GM19240 (cell line): ENCODE measurements at regions not wholly inside any gene's neighbourhood (a gene's known extent, or its start where the extent isn't known, plus 50 kb on each side); places are given as distances from the start of the nearest gene placed in this dataset.
"Not testable (repeated sequence)": the region's sequence is repeated elsewhere in the genome, so short reads cannot be mapped to it uniquely, and the experiment has no call there.

Source experiments
- DNase-seq: peaks from one replicate; pipeline ENCODE4 v3.0.0; 2011; ENCODE audit warnings: low spot score; ENCODE audit not compliant: insufficient read length

GRCh38 chrX:42832764-42833549 lies 55.0 kb upstream of the PPP1R2C start:
- no peak for DNase-seq

- not testable (repeated sequence) for DNase-seq
Observed at GRCh38 chrX:42833550-42833940, 55.6 kb upstream of the PPP1R2C start.

- DNase-seq = no peak
Observed at GRCh38 chrX:42837101-42837726, 59.3 kb upstream of the PPP1R2C start.

- DNase-seq = no peak
Observed at GRCh38 chrX:42837747-42838146, 59.8 kb upstream of the PPP1R2C start.

GRCh38 chrX:42839632-42840031 lies 61.7 kb upstream of the PPP1R2C start:
- no peak for DNase-seq

- no peak for DNase-seq
Observed at GRCh38 chrX:42846741-42847140, 68.8 kb upstream of the PPP1R2C start.

GRCh38 chrX:42855259-42855658 lies 77.3 kb upstream of the PPP1R2C start:
- DNase-seq = no peak

GRCh38 chrX:42857766-42858165 lies 79.8 kb upstream of the PPP1R2C start:
- no peak for DNase-seq

- DNase-seq = no peak
Observed at GRCh38 chrX:42869011-42869410, 91.0 kb upstream of the PPP1R2C start.

- peak; percentile 2 for DNase-seq
Observed at GRCh38 chrX:42869659-42870476, 91.9 kb upstream of the PPP1R2C start.

- no peak for DNase-seq
Observed at GRCh38 chrX:42886519-42886918, 108.6 kb upstream of the PPP1R2C start.

- DNase-seq = no peak
Observed at GRCh38 chrX:42900947-42901346, 123.0 kb upstream of the PPP1R2C start.

- DNase-seq = no peak
Observed at GRCh38 chrX:42902513-42902912, 124.5 kb upstream of the PPP1R2C start.

GRCh38 chrX:42920752-42921151 lies 142.8 kb upstream of the PPP1R2C start:
- no peak for DNase-seq

GRCh38 chrX:42930071-42930470 lies 152.1 kb upstream of the PPP1R2C start:
- no peak for DNase-seq

- DNase-seq = no peak
Observed at GRCh38 chrX:42930951-42931350, 153.0 kb upstream of the PPP1R2C start.

GRCh38 chrX:42933187-42933586 lies 155.2 kb upstream of the PPP1R2C start:
- DNase-seq = no peak

- no peak for DNase-seq
Observed at GRCh38 chrX:42934020-42934726, 156.2 kb upstream of the PPP1R2C start.

GRCh38 chrX:42941671-42942070 lies 163.7 kb upstream of the PPP1R2C start:
- no peak for DNase-seq

GRCh38 chrX:42943051-42943974 lies 165.3 kb upstream of the PPP1R2C start:
- no peak for DNase-seq
